ENCODE measurements at regions not wholly inside any gene's neighbourhood (a gene's known extent, or its start where the extent isn't known, plus 50 kb on each side); places are given as distances from the start of the nearest gene placed in this dataset.

DNA sequence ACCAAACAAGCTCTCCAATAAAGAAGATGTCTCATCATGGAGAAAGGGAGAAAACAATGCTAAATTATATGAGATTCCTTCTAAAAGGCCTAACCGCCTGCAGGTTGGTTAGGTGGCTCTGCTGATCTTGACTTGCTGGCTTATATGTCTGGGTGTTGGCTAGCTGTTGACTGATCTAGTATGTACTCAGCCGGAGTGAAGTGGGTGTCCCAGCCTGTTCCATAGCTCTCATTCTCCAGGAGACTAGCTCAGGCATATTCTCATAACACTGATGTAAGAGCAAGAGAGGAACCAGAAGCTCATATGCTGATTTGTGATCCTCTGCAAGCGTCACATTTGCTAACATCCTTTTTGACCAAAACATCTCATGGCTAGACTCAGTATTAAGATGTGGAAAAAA, 473.0 kb downstream of the BMP2 start:
- H3K36me3 ChIP-seq = no peaks in the 10 kb centered on the region
- H3K4me3 ChIP-seq = no peak overlapping the region
- no peaks in the 10 kb centered on the region for H3K27me3 ChIP-seq
- ATAC-seq = peak; percentile 77
- no peaks in the 10 kb centered on the region for H3K9me3 ChIP-seq
- no peaks in the 10 kb centered on the region for H3K4me1 ChIP-seq
- TF ChIP-seq, protein P1, sequence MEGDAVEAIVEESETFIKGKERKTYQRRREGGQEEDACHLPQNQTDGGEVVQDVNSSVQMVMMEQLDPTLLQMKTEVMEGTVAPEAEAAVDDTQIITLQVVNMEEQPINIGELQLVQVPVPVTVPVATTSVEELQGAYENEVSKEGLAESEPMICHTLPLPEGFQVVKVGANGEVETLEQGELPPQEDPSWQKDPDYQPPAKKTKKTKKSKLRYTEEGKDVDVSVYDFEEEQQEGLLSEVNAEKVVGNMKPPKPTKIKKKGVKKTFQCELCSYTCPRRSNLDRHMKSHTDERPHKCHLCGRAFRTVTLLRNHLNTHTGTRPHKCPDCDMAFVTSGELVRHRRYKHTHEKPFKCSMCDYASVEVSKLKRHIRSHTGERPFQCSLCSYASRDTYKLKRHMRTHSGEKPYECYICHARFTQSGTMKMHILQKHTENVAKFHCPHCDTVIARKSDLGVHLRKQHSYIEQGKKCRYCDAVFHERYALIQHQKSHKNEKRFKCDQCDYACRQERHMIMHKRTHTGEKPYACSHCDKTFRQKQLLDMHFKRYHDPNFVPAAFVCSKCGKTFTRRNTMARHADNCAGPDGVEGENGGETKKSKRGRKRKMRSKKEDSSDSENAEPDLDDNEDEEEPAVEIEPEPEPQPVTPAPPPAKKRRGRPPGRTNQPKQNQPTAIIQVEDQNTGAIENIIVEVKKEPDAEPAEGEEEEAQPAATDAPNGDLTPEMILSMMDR (IDR thresholded peaks at IDR 0.05) = no peak
- H3K27ac ChIP-seq = no peak overlapping the region
- intact Hi-C loops (cut with DNase I) = no loop called here
- no peak for DNase-seq

DNA sequence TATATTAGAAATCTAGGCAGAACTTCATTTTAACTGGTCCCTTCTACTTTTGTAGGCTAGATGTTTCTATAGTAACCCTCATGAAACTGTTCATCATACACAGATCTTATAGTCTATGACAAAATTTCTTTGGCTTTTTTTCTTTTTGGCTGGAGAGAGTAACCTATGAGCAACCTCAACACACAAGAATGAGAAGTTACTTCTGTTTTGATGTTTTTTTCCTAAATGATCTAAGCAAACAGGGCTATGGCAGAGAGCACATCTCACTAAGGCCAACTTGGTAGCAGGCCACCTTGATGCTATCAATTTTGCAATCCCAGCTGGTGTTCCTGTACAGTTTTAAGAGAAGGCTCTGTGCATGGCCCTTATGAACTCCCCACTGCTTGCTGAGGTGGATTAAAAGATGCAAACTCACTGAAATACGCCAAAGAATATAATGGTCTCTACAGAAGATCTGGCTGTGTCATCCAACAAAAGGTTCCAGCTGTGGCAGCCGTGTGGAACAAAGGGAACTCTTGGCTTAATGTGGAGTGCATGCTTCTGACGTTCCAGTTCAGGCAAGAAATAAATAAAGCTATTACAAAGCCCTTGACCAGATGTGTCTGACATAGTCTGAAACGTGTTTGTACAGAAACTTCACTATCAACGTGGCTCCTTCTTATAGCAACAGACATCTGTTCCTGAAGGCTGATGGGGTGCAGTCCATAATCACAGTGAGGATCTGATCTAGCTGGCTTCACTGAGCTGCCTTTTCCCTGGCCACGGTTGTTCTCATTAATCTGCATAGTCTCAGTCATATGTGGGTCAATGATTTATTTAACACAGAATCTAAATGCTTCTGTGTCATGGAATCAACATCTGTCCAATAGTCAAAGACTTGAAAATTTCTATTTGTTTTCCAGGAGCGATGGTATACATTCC, 481.1 kb downstream of the BMP2 start:
- Histone ChIP-seq H3K36me3 (no peaks in the 10 kb centered on the region), H3K27me3 (no peaks in the 10 kb centered on the region), H3K9me3 (no peaks in the 10 kb centered on the region), H3K4me1 (no peaks in the 10 kb centered on the region), H3K4me3 (no peak overlapping the region), H3K27ac (no peak overlapping the region)
- ATAC-seq (no peak), DNase-seq (no peak)
- TF ChIP-seq, protein P1 (IDR thresholded peaks at IDR 0.05) = no peak
- intact Hi-C loops (cut with DNase I) = no loop called here

DNA sequence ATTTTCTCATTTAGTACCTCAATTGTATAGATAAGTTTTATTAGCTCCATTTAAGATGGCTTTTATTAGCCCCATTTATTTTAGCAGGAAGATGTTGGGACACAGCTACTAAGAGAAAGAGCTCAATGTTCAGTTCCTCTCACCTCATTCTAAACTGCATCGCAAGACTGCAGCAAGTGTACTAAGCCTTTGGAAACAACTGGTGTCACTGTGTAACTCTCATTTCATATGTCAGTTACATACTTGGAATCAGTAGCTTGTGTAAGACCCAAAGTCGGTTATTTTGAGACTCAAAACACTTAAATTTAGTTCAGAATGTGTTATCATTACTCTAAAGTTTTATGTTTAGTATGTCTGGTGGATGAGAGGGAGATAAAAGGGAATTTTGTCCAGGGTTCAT, 482.9 kb downstream of the BMP2 start:
- DNase-seq (no peak), ATAC-seq (no peak)
- H3K27ac ChIP-seq = no peak overlapping the region
- no peaks in the 10 kb centered on the region for H3K4me1 ChIP-seq
- H3K36me3 ChIP-seq = no peaks in the 10 kb centered on the region
- H3K27me3 ChIP-seq = no peaks in the 10 kb centered on the region
- intact Hi-C loops (cut with DNase I) = no loop called here
- H3K4me3 ChIP-seq = no peak overlapping the region
- H3K9me3 ChIP-seq = no peaks in the 10 kb centered on the region
- TF ChIP-seq, protein P1 (IDR thresholded peaks at IDR 0.05) = no peak

DNA sequence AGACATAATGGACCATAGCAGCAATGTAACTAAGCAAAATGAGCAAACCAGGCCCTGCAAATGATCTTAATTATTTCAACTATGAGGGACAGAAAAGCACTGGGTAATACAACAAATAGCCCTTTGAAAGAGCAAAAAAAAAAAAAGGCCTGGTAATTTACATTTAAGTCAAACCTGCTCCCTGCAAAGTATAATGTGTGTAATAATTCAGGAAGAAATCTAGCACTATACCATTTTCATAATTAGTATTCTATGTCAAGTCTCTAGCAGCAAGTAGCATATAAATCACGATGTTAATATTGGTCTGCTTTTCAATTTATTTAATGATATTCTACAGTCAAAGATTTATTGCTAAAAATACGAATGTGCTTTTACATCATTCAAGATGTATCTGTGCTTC, 489.6 kb downstream of the BMP2 start:
- Histone ChIP-seq H3K4me3 (no peak overlapping the region), H3K27ac (no peak overlapping the region)
- TF ChIP-seq, protein P1 (IDR thresholded peaks at IDR 0.05) = no peak

DNA sequence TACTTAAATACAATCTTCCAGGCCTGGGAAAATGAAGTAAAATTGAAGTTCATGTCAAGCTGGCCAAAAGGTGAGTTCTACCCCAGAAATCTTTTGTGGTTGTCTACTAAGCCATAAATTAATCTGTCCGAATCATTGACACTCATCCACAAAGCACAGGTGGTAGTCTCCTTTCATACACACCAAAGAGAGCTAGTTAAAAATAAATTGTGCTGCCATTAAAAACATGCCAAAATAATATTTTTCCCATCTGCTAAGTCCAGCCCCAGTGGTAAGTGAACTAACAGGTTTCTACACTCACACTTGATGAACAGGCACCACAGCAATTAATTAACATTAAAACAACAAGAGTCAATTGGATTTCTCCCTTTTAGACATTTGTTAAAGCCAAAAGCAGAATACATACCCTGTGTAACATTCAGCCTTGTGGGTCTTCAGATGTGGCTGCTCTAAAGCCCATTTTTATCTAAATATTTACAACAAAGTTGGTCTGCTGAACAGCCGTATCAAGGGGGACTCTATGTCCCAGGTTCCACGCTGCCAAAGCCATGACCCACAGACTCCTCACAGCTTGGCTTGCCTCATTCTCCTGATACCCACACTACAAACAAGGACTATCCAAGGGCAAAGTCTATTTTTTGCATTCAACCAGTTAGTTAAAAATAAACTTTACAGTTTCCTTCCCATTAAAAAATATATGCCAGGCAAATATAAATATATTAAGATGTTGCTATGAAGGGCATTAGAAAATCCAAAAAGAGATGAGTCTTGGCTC, 490.4 kb downstream of the BMP2 start:
- ATAC-seq (no peak), DNase-seq (no peak)
- TF ChIP-seq, protein P1 (IDR thresholded peaks at IDR 0.05) = no peak
- no peaks in the 10 kb centered on the region for H3K36me3 ChIP-seq
- intact Hi-C loops (cut with DNase I) = no loop called here
- no peak overlapping the region for H3K4me3 ChIP-seq
- H3K27ac ChIP-seq = no peak overlapping the region
- no peaks in the 10 kb centered on the region for H3K4me1 ChIP-seq
- H3K27me3 ChIP-seq = no peaks in the 10 kb centered on the region
- H3K9me3 ChIP-seq = no peaks in the 10 kb centered on the region

More for the DNA sequence above, 489.6 kb downstream of the BMP2 start:
- no peaks in the 10 kb centered on the region for H3K27me3 ChIP-seq
- intact Hi-C loops (cut with DNase I) = no loop called here
- no peaks in the 10 kb centered on the region for H3K36me3 ChIP-seq
- H3K9me3 ChIP-seq = no peaks in the 10 kb centered on the region
- no peaks in the 10 kb centered on the region for H3K4me1 ChIP-seq
- no peak for DNase-seq
- no peak for ATAC-seq
